ENCODE measurements at regions not wholly inside any gene's neighbourhood (a gene's known extent, or its start where the extent isn't known, plus 50 kb on each side); places are given as distances from the start of the nearest gene placed in this dataset.

- no peaks in the 10 kb centered on the region for H3K79me2 ChIP-seq (ENCODE audit: control insufficient read depth, insufficient read depth, low read length)
- H3K4me1 ChIP-seq (ENCODE audit: control insufficient read depth, extremely low read depth, insufficient read depth, low read length) = no peaks in the 10 kb centered on the region
- H3K9ac ChIP-seq (ENCODE audit: insufficient read depth, low read length) = no peak overlapping the region
- H3K9me3 ChIP-seq (ENCODE audit: control insufficient read depth, insufficient read depth, low read depth, low read length) = no peaks in the 10 kb centered on the region
- no peak for DNase-seq (ENCODE audit: low read depth in 2 of 2)
- no peak for TF ChIP-seq EZH2 (IDR thresholded peaks at IDR 0.05; ENCODE audit: low read length, missing control alignments)
- no peak for TF ChIP-seq CTCF (conservative IDR thresholded peaks at IDR 0.05 in 1 of 2, IDR thresholded peaks at IDR 0.05 in 1 of 2; ENCODE audit: low read depth in 1 of 2, low read length in 2 of 2)
- H3K4me2 ChIP-seq (ENCODE audit: extremely low read depth, insufficient read depth, low read length) = no peak overlapping the region
- H3K4me3 ChIP-seq (replicated peaks in 1 of 4; ENCODE audit: control extremely low read depth in 1 of 4, insufficient read depth in 1 of 4, low read depth in 3 of 4, low read length in 4 of 4) = no peak overlapping the region
- no peak overlapping the region for H2AFZ ChIP-seq (ENCODE audit: low read length)
- H4K20me1 ChIP-seq (ENCODE audit: control insufficient read depth, extremely low read depth, insufficient read depth, low read length) = no peaks in the 10 kb centered on the region
- no peak overlapping the region for H3K27ac ChIP-seq (ENCODE audit: insufficient read depth, low read length)
- no peaks in the 10 kb centered on the region for H3K36me3 ChIP-seq (ENCODE audit: control insufficient read depth, insufficient read depth, low read length)
- H3K27me3 ChIP-seq (ENCODE audit: control insufficient read depth, insufficient read depth, low read length) = no peaks in the 10 kb centered on the region
Observed at GRCh38 chr1:58380345-58380744, 166.2 kb downstream of the OMA1 start.

GRCh38 chr1:58367217-58367616, 179.3 kb downstream of the OMA1 start:
- no peak for DNase-seq (ENCODE audit: low read depth in 2 of 2)
- Histone ChIP-seq H2AFZ (ENCODE audit: low read length) (no peak overlapping the region), H3K36me3 (ENCODE audit: control insufficient read depth, insufficient read depth, low read length) (no peaks in the 10 kb centered on the region), H4K20me1 (ENCODE audit: control insufficient read depth, extremely low read depth, insufficient read depth, low read length) (no peaks in the 10 kb centered on the region), H3K9ac (ENCODE audit: insufficient read depth, low read length) (no peak overlapping the region), H3K27ac (ENCODE audit: insufficient read depth, low read length) (no peak overlapping the region), H3K79me2 (ENCODE audit: control insufficient read depth, insufficient read depth, low read length) (no peaks in the 10 kb centered on the region), H3K27me3 (ENCODE audit: control insufficient read depth, insufficient read depth, low read length) (no peaks in the 10 kb centered on the region), H3K9me3 (ENCODE audit: control insufficient read depth, insufficient read depth, low read depth, low read length) (no peaks in the 10 kb centered on the region), H3K4me3 (replicated peaks in 1 of 4; ENCODE audit: control extremely low read depth in 1 of 4, insufficient read depth in 1 of 4, low read depth in 3 of 4, low read length in 4 of 4) (no peak overlapping the region), H3K4me2 (ENCODE audit: extremely low read depth, insufficient read depth, low read length) (no peak overlapping the region), H3K4me1 (ENCODE audit: control insufficient read depth, extremely low read depth, insufficient read depth, low read length) (no peaks in the 10 kb centered on the region)
- TF ChIP-seq CTCF (conservative IDR thresholded peaks at IDR 0.05 in 1 of 2, IDR thresholded peaks at IDR 0.05 in 1 of 2; ENCODE audit: low read depth in 1 of 2, low read length in 2 of 2) (no peak), EZH2 (IDR thresholded peaks at IDR 0.05; ENCODE audit: low read length, missing control alignments) (no peak)

GRCh38 chr1:58365328-58365727, 181.2 kb downstream of the OMA1 start:
- Histone ChIP-seq H3K27me3 (ENCODE audit: control insufficient read depth, insufficient read depth, low read length) (no peaks in the 10 kb centered on the region), H4K20me1 (ENCODE audit: control insufficient read depth, extremely low read depth, insufficient read depth, low read length) (no peaks in the 10 kb centered on the region), H3K4me2 (ENCODE audit: extremely low read depth, insufficient read depth, low read length) (no peak overlapping the region), H2AFZ (ENCODE audit: low read length) (no peak overlapping the region), H3K79me2 (ENCODE audit: control insufficient read depth, insufficient read depth, low read length) (no peaks in the 10 kb centered on the region), H3K27ac (ENCODE audit: insufficient read depth, low read length) (no peak overlapping the region), H3K36me3 (ENCODE audit: control insufficient read depth, insufficient read depth, low read length) (no peaks in the 10 kb centered on the region), H3K9me3 (ENCODE audit: control insufficient read depth, insufficient read depth, low read depth, low read length) (no peaks in the 10 kb centered on the region), H3K4me1 (ENCODE audit: control insufficient read depth, extremely low read depth, insufficient read depth, low read length) (no peaks in the 10 kb centered on the region), H3K4me3 (replicated peaks in 1 of 4; ENCODE audit: control extremely low read depth in 1 of 4, insufficient read depth in 1 of 4, low read depth in 3 of 4, low read length in 4 of 4) (no peak overlapping the region), H3K9ac (ENCODE audit: insufficient read depth, low read length) (no peak overlapping the region)
- no peak for TF ChIP-seq CTCF (conservative IDR thresholded peaks at IDR 0.05 in 1 of 2, IDR thresholded peaks at IDR 0.05 in 1 of 2; ENCODE audit: low read depth in 1 of 2, low read length in 2 of 2)
- TF ChIP-seq EZH2 (IDR thresholded peaks at IDR 0.05; ENCODE audit: low read length, missing control alignments) = no peak
- DNase-seq (ENCODE audit: low read depth in 2 of 2) = no peak
